Mesenchymal stem cell (in vitro differentiated cells and primary cell): ENCODE measurements at regions not wholly inside any gene's neighbourhood (a gene's known extent, or its start where the extent isn't known, plus 50 kb on each side); places are given as distances from the start of the nearest gene placed in this dataset.

Experiments used
- DNase-seq: peaks from one replicate; pipeline ENCODE4 v3.0.0-alpha.2; 2013
- H2AFZ ChIP-seq: one replicate; pipeline ENCODE4 v1.6.1; 2013; ENCODE audit warnings: low read depth, mild to moderate bottlenecking, control low read depth, inconsistent platforms, low read length, moderate library complexity
- H2AK5ac ChIP-seq: 2 replicates; pipeline ENCODE4 v1.6.1; 2013; ENCODE audit warnings: low read length, moderate library complexity, mild to moderate bottlenecking, inconsistent platforms; ENCODE audit not compliant: severe bottlenecking
- H2BK120ac ChIP-seq: one replicate; pipeline ENCODE4 v1.6.1; 2013; ENCODE audit warnings: low read depth, mild to moderate bottlenecking, inconsistent platforms, low read length, moderate library complexity
- H2BK12ac ChIP-seq, 2 experiments: one replicate each; pipeline ENCODE4 v1.6.1; 2013; ENCODE audit warnings: inconsistent platforms in 2 of 2, low read length in 2 of 2, mild to moderate bottlenecking in 2 of 2, moderate library complexity in 2 of 2, control low read depth in 1 of 2
- H2BK15ac ChIP-seq: one replicate; pipeline ENCODE4 v1.6.1; 2013; ENCODE audit warnings: mild to moderate bottlenecking, low read depth, inconsistent platforms; ENCODE audit not compliant: poor library complexity, severe bottlenecking
- H2BK5ac ChIP-seq: 2 replicates; pipeline ENCODE4 v1.6.1; 2013; ENCODE audit warnings: low read depth, mild to moderate bottlenecking, low read length, control low read depth, inconsistent platforms; ENCODE audit not compliant: poor library complexity, severe bottlenecking
- H3K14ac ChIP-seq, 2 experiments: one replicate each; pipeline ENCODE4 v1.6.1; 2013; ENCODE audit warnings: inconsistent platforms in 2 of 2, low read length in 2 of 2, control low read depth in 1 of 2, mild to moderate bottlenecking in 1 of 2, moderate library complexity in 1 of 2
- H3K18ac ChIP-seq, 2 experiments: one replicate each; pipeline ENCODE4 v1.6.1; 2013; ENCODE audit warnings: inconsistent platforms in 2 of 2, low read length in 2 of 2, control low read depth in 1 of 2, low read depth in 1 of 2, mild to moderate bottlenecking in 1 of 2
- H3K23ac ChIP-seq, 2 experiments: one replicate each; pipeline ENCODE4 v1.6.1; 2013; ENCODE audit warnings: inconsistent platforms in 2 of 2, low read length in 2 of 2, mild to moderate bottlenecking in 2 of 2, moderate library complexity in 2 of 2, control low read depth in 1 of 2
- H3K27ac ChIP-seq: 2 replicates; pipeline ENCODE4 v1.5.1; 2013; ENCODE audit warnings: mild to moderate bottlenecking, moderate library complexity, low read length, control low read depth, inconsistent platforms; ENCODE audit not compliant: poor library complexity, severe bottlenecking
- H3K27me3 ChIP-seq, 2 experiments: 2 replicates each; pipeline versions ENCODE4 v1.6.1 to v1.7.0; 2013; ENCODE audit warnings: low read length in 2 of 2, mild to moderate bottlenecking in 2 of 2, moderate library complexity in 2 of 2, control low read depth in 1 of 2, inconsistent platforms in 1 of 2; ENCODE audit not compliant: control insufficient read depth in 1 of 2, insufficient read depth in 1 of 2
- H3K36me3 ChIP-seq, 2 experiments: 2 replicates each; pipeline versions ENCODE4 v1.6.1 to v1.7.0; 2013; ENCODE audit warnings: low read length in 2 of 2, control low read depth in 1 of 2, inconsistent platforms in 1 of 2, low read depth in 1 of 2, mild to moderate bottlenecking in 1 of 2; ENCODE audit not compliant: insufficient read depth in 2 of 2, control insufficient read depth in 1 of 2
- H3K4ac ChIP-seq, 2 experiments: one replicate each; pipeline ENCODE4 v1.6.1; 2013; ENCODE audit warnings: inconsistent platforms in 2 of 2, low read length in 2 of 2, mild to moderate bottlenecking in 2 of 2, moderate library complexity in 2 of 2, control low read depth in 1 of 2, low read depth in 1 of 2
- H3K4me1 ChIP-seq: 2 replicates; pipeline ENCODE4 v1.6.1; 2013; ENCODE audit warnings: low read depth, low read length, control low read depth; ENCODE audit not compliant: control insufficient read depth, insufficient read depth
- H3K4me2 ChIP-seq: 2 replicates; pipeline ENCODE4 v1.6.1; 2013; ENCODE audit warnings: low read length, mild to moderate bottlenecking, inconsistent platforms; ENCODE audit not compliant: poor library complexity, severe bottlenecking
- H3K4me3 ChIP-seq, 2 experiments: 2 replicates each; pipeline versions ENCODE4 v1.5.1 to v1.7.0; 2013; ENCODE audit warnings: low read length in 2 of 2, mild to moderate bottlenecking in 2 of 2, control low read depth in 1 of 2, low read depth in 1 of 2; ENCODE audit not compliant: insufficient read depth in 1 of 2
- H3K79me1 ChIP-seq: replicated peaks from 2 replicates; pipeline ENCODE4 v1.6.1; 2013; ENCODE audit warnings: mild to moderate bottlenecking, control low read depth, low read length, inconsistent platforms; ENCODE audit not compliant: poor library complexity, severe bottlenecking
- H3K9ac ChIP-seq: 2 replicates; pipeline ENCODE4 v1.7.0; 2013; ENCODE audit warnings: mild to moderate bottlenecking, low read length, moderate library complexity
- H3K9me3 ChIP-seq: 2 replicates; pipeline ENCODE4 v1.7.0; 2013; ENCODE audit warnings: mild to moderate bottlenecking, low read length; ENCODE audit not compliant: control insufficient read depth
- H4K8ac ChIP-seq: one replicate; pipeline ENCODE4 v1.6.1; 2013; ENCODE audit warnings: inconsistent platforms, mild to moderate bottlenecking, low read length, moderate library complexity
- H4K91ac ChIP-seq: one replicate; pipeline ENCODE4 v1.6.1; 2013; ENCODE audit warnings: mild to moderate bottlenecking, low read length, inconsistent platforms
- WGBS: methylation state at CpG from one replicate; pipeline ENCODE4 v1.1.7; 2013; ENCODE audit warnings: mixed read lengths; 5-methylcytosine and 5-hydroxymethylcytosine counted together

DNA sequence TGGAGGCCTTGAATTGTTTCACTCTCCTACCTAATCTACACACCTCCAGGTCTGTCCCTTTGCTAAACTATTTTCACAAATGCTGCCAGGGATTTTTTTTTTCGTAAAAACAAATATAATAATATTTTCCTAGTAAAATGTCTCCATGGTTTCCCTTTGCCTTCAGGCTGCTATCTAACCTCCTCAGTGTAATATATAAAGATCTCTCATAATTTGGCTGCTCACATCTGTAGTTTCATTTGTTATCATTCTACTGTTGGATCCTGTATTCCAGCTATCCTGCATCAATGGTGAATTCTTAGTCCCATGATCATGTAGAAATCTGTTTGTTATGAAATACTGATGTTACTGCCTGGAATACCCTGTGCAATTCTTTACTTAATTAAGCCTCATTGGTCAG lies 211.9 kb upstream of the CHRM2 start:
- Histone ChIP-seq H3K18ac (no peak overlapping the region), H3K9me3 (no peaks in the 10 kb centered on the region), H3K4me3 (no peak overlapping the region), H3K27ac (no peak overlapping the region), H2BK120ac (no peak overlapping the region), H3K4me1 (no peaks in the 10 kb centered on the region), H3K4me2 (no peak overlapping the region), H3K4ac (no peak overlapping the region), H2BK15ac (no peak overlapping the region), H2AFZ (no peak overlapping the region), H2BK12ac (no peak overlapping the region), H3K14ac (no peak overlapping the region), H4K91ac (no peak overlapping the region), H2AK5ac (no peak overlapping the region), H2BK5ac (no peak overlapping the region), H3K9ac (no peak overlapping the region), H3K79me1 (no peaks in the 10 kb centered on the region), H3K27me3 (no peaks in the 10 kb centered on the region), H3K23ac (no peak overlapping the region), H4K8ac (no peak overlapping the region), H3K36me3 (no peaks in the 10 kb centered on the region)
- no CpG with 5 or more reads among the region's 1 CpG for WGBS
- no peak for DNase-seq

DNA sequence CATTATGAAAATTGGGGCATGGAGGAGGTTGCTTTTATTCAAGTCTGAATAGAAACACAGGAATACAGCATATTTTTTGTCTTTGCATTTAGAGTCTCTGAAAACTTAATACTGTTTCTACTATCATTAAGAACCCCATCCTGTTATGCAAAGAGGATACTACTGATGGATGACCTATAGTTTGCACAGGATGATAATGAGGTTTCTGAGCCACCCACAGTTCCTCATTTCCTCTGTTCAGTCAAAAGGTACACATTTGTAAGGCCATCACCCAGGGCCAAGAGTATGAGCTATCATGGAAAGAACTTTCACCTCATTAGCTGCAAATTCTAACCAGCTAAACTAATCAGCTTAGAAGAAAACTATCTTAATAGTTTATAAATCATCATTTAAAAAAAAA lies 213.0 kb upstream of the CHRM2 start:
- Histone ChIP-seq H3K79me1 (no peaks in the 10 kb centered on the region), H3K14ac (no peak overlapping the region), H3K18ac (no peak overlapping the region), H3K27me3 (no peaks in the 10 kb centered on the region), H3K4me1 (no peaks in the 10 kb centered on the region), H2BK12ac (no peak overlapping the region), H2AFZ (no peak overlapping the region), H2BK15ac (no peak overlapping the region), H3K4me3 (no peak overlapping the region), H3K9me3 (no peaks in the 10 kb centered on the region), H3K27ac (no peak overlapping the region), H3K23ac (no peak overlapping the region), H3K4ac (no peak overlapping the region), H3K4me2 (no peak overlapping the region), H3K36me3 (no peaks in the 10 kb centered on the region), H2AK5ac (no peak overlapping the region), H4K91ac (no peak overlapping the region), H4K8ac (no peak overlapping the region), H3K9ac (no peak overlapping the region), H2BK120ac (no peak overlapping the region), H2BK5ac (no peak overlapping the region)
- no peak for DNase-seq

DNA sequence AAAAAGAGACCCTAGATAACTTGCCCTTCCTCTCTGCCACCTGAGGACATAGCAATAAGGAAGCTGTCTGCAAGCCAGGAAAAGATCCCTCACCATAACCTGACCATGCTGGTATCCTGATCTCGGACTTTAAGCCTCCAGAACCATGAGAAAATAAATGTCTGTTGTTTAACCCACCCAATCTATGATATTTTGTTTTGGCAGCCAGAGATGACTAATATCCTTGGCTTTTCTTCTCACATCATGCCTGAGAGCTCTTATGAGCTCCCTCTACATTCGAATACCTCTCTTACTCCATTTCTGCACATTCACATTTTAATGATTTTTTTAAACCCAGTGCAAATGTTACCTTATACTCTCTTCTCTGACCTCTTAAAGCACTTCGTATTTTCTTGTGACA lies 214.0 kb upstream of the CHRM2 start:
- no peak overlapping the region for H2BK120ac ChIP-seq
- no peaks in the 10 kb centered on the region for H3K9me3 ChIP-seq
- H3K27me3 ChIP-seq = no peaks in the 10 kb centered on the region
- H3K4ac ChIP-seq = no peak overlapping the region
- no peak overlapping the region for H2BK15ac ChIP-seq
- WGBS = 77% methylated on average over 2 of the region's 3 CpGs
- DNase-seq = no peak
- no peaks in the 10 kb centered on the region for H3K36me3 ChIP-seq
- no peaks in the 10 kb centered on the region for H3K4me1 ChIP-seq
- H2BK12ac ChIP-seq = no peak overlapping the region
- no peak overlapping the region for H4K91ac ChIP-seq
- H3K9ac ChIP-seq = no peak overlapping the region
- H3K14ac ChIP-seq = no peak overlapping the region
- no peak overlapping the region for H4K8ac ChIP-seq
- H3K18ac ChIP-seq = no peak overlapping the region
- H3K27ac ChIP-seq = no peak overlapping the region
- no peak overlapping the region for H3K23ac ChIP-seq
- no peak overlapping the region for H2AK5ac ChIP-seq
- no peak overlapping the region for H3K4me2 ChIP-seq
- H3K4me3 ChIP-seq = no peak overlapping the region
- no peak overlapping the region for H2BK5ac ChIP-seq
- no peaks in the 10 kb centered on the region for H3K79me1 ChIP-seq
- H2AFZ ChIP-seq = no peak overlapping the region

DNA sequence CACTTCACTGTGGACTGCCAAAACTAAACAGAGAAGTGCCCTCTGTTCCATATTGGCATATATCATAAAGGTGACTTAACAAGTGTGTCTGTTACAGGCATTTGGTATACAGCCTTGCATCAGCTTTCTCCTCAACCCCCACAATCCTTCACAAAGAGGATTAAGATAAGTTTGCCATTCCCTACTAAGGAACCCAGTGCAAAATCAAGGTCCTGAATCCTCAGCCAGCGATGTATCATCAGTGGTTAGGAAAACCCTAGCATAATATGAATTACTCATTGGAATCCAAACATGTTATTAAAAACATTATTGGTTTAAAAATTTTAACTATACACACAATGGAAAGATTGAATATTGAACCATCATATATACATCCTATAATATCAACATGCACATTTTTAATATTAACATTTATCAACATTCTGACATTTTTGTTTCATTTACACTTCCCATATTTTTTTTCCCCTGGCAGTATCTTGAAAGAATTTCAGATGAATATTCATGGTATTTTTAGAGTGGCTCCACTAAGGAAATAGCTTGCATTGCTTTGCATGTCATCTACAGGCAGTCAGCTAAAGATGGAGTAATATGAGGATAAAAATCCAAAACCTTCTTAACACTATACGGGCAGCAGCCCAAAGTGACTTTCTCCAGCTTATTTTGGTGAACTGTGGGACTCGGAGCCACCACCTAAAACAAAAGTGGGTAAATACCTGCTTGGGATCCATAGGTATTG lies 215.6 kb upstream of the CHRM2 start:
- Histone ChIP-seq H2AK5ac (no peak overlapping the region), H3K14ac (no peak overlapping the region), H4K8ac (no peak overlapping the region), H3K9me3 (peaks cover 4% of the 10 kb centered on the region), H3K27ac (no peak overlapping the region), H3K36me3 (no peaks in the 10 kb centered on the region), H2AFZ (no peak overlapping the region), H2BK12ac (no peak overlapping the region), H2BK5ac (no peak overlapping the region), H2BK120ac (no peak overlapping the region), H3K27me3 (no peaks in the 10 kb centered on the region), H3K23ac (no peak overlapping the region), H3K9ac (no peak overlapping the region), H3K18ac (no peak overlapping the region), H3K79me1 (no peaks in the 10 kb centered on the region), H4K91ac (no peak overlapping the region), H2BK15ac (no peak overlapping the region), H3K4me1 (no peaks in the 10 kb centered on the region), H3K4ac (no peak overlapping the region), H3K4me3 (no peak overlapping the region), H3K4me2 (no peak overlapping the region)
- DNase-seq = peak; percentile 3
- WGBS = 96% methylated on average over 2 of the region's 3 CpGs
